Stimulated activated effector memory CD8-positive, alpha-beta T cell treated with anti-CD3 and anti-CD28 coated beads, Interleukin-12 subunit alpha, Interleukin-12 subunit beta, amount 100 ng/mL, for 72 hours (primary cell): ENCODE measurements at regions not wholly inside any gene's neighbourhood (a gene's known extent, or its start where the extent isn't known, plus 50 kb on each side); places are given as distances from the start of the nearest gene placed in this dataset.
"Not testable (repeated sequence)": the region's sequence is repeated elsewhere in the genome, so short reads cannot be mapped to it uniquely, and the experiment has no call there.

ENCODE experiments used
- ATAC-seq: fragments of 150-1000 bp; cut with Tn5 transposase; 2 replicates; pipeline ENCODE4 v1.10.0; 2021
- DNase-seq, 2 donors: peaks; one replicate each; pipeline ENCODE4 v3.0.0; 2021 to 2022; ENCODE audit warnings: low spot score in 2 of 2
- H3K27ac Mint-ChIP-seq: one replicate; pipeline ENCODE4 v1.8.0; 2022; ENCODE audit warnings: mild to moderate bottlenecking, mixed read lengths
- H3K36me3 Mint-ChIP-seq: one replicate; pipeline ENCODE4 v1.8.0; 2022; ENCODE audit warnings: mild to moderate bottlenecking, mixed read lengths
- H3K4me1 Mint-ChIP-seq: one replicate; pipeline ENCODE4 v1.8.0; 2022; ENCODE audit warnings: mixed read lengths
- H3K4me3 Mint-ChIP-seq: one replicate; pipeline ENCODE4 v1.8.0; 2022; ENCODE audit warnings: mild to moderate bottlenecking, mixed read lengths
- H3K9me3 Mint-ChIP-seq: one replicate; pipeline ENCODE4 v1.8.0; 2022; ENCODE audit warnings: mixed read lengths

DNA sequence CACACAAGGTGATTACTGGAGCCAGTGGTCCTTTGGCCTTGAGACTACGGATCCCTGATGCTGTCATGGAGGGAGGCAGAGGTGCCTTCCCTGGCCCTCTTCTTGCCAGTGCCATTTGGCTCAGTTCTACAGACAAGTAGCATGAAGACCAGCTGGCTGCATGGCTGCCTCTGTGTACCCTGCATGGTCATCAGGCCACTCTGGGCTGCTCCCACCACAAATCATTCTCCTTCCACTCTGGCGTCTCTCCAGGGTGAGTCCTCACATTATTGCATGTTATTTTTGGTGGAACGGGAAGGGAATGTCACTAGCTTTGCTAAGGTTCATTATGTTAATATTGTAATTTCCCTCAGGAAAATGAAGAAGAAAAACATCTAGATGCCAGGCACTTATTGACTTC is 229.8 kb downstream of the VAPA start:
- Mint-ChIP-seq H3K36me3 (no peaks in the 10 kb centered on the region), H3K4me1 (no peaks in the 10 kb centered on the region), H3K27ac (no peak overlapping the region), H3K9me3 (no peaks in the 10 kb centered on the region), H3K4me3 (no peak overlapping the region)
- ATAC-seq (no peak), DNase-seq (no peak)

DNA sequence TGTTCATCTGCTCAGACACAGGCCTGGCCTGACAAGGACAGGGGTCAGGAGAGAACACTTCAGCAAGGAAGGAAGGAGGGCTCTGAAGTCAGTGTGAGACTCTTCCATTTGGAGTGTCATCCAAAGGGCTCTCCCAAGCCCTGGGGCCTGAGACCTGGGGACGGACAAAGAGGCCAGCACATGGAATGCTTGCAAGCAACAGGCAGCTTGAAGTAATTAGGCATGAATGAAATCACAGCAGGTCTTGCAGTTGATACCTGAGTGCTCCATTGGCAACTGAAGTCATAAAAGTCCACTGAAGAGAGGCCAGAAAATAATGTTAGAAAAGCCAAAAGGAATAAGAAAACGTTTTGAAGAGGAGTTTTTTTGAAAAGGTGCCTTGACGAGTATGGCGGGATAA is 231.7 kb downstream of the VAPA start:
- H3K9me3 Mint-ChIP-seq, result peaks cover 9% of the 10 kb centered on the region
- no peak for DNase-seq
- no peak overlapping the region for H3K4me3 Mint-ChIP-seq
- no peak overlapping the region for H3K27ac Mint-ChIP-seq
- no peaks in the 10 kb centered on the region for H3K36me3 Mint-ChIP-seq
- no peaks in the 10 kb centered on the region for H3K4me1 Mint-ChIP-seq
- ATAC-seq, result no peak

DNA sequence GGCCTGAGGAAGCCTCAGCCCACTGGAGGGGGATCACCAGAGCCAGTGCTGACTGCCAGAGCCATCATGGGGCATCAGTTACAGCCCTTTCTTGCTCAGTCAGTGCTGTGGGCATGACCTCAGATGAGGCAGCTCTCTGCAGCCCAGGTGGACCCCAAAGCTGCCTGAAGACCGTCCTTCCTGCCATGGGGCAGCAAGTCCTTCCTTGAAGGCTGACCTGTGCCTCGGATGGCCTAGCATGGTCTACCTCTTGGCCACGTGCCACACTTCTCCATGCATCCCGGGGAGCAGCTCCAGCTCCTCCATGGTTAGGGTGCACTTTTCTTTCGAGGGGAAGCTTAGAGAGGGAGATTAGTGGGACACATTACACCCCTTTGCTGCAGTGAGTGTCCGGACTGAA is 233.4 kb downstream of the VAPA start:
- Mint-ChIP-seq H3K36me3 (no peaks in the 10 kb centered on the region), H3K9me3 (peaks cover 9% of the 10 kb centered on the region), H3K4me3 (no peak overlapping the region), H3K4me1 (no peaks in the 10 kb centered on the region), H3K27ac (no peak overlapping the region)
- DNase-seq, result no peak
- ATAC-seq, result no peak

DNA sequence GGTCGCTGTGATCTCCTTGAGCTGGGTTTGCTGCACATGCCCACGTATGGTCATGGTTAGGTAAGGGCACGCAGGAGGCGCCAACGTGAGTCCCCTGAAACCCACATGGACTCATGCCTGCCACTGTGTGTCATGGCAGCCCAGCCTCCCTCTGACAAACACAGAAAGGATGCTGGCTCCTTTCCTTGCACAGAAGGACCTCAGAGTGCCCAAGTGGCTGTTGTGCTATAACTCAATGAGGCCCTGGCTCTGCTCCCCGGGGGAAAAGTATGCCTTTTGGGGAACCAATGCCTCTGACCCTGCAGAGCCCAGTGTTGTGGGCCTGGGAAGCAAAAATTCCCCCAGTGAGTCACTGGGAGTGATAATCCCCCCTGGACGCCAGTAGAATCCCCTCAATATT is 233.9 kb downstream of the VAPA start:
- Mint-ChIP-seq H3K9me3 (peaks cover 9% of the 10 kb centered on the region), H3K36me3 (no peaks in the 10 kb centered on the region), H3K27ac (no peak overlapping the region), H3K4me1 (no peaks in the 10 kb centered on the region), H3K4me3 (no peak overlapping the region)
- DNase-seq, result no peak
- no peak for ATAC-seq

DNA sequence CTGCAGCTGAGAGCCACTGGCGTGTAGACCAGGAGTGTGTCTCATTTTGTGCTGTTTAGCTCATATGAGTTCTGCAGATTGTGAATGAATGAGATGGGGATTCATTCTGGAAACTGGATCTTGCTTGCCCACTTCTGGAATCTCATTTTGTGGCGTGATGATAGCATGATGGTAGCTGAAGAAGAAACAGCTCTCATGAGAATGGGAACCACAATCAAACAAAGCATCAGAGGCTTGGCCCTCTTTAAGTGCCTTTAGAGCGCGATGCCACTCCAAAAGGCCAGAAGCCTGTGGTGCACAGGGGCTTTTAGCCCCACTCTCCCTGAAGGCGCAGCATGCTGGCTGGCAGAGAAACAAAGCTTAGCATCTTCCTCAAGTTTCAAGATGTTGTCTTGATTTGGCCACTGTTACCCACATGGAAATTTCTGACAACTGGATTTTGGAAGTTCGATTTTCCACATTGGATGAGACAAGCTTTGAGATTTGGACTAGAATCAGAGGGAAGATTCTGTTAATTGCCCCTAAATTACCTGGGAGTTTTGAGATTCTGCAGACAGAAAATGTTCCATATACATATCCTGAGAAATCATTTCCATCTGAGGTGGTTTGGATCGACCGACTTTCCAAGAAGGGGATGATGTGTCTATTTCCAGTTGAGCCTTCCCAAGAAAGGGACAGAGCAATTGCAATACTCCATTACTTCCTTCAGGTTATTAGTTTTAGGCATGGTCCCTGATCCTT is 234.5 kb downstream of the VAPA start:
- no peak for ATAC-seq
- Mint-ChIP-seq H3K4me1 (no peaks in the 10 kb centered on the region), H3K36me3 (no peaks in the 10 kb centered on the region), H3K9me3 (peaks cover 9% of the 10 kb centered on the region), H3K27ac (no peak overlapping the region), H3K4me3 (no peak overlapping the region)
- DNase-seq, result no peak

DNA sequence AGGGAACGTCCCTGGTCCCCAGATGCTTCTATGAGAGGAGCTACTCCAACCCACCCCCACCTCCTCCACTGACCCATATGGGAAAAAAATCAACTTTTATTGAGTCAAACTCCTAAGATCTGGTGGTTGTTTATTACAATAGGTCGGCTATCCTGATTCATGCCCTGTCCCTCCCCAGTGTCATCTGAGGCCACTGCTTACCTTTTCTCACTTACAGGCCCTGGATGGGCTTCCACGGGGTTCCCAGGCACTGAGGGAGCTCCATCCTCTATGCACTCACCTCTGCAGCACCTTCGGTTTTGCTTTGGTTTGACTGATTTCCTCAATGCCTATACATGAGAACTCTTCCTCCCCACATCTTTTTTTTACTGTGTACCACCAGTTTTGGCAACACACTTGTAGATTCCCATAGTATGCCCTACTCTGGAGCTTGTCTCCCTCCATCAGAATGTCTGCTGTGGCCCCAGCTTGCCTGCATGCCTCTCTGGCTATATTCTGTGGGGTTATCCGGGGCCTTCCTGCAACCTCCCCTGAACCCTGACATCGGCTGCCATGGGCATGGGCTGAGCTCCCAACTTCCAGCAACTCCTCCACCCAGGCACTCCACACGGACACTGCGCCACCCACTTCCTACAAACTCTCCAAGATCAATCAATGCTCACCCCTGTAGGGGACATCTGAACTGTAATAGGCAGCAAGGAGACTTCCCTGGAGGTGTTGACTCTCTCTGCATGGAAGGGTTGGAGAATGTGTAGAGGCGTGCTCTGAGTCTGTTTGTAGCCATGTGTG is 236.1 kb downstream of the VAPA start:
- H3K36me3 Mint-ChIP-seq, result no peaks in the 10 kb centered on the region
- H3K27ac Mint-ChIP-seq, result no peak overlapping the region
- ATAC-seq (no peak), DNase-seq (no peak)
- H3K9me3 Mint-ChIP-seq, result peaks cover 9% of the 10 kb centered on the region
- no peak overlapping the region for H3K4me3 Mint-ChIP-seq
- H3K4me1 Mint-ChIP-seq, result no peaks in the 10 kb centered on the region

DNA sequence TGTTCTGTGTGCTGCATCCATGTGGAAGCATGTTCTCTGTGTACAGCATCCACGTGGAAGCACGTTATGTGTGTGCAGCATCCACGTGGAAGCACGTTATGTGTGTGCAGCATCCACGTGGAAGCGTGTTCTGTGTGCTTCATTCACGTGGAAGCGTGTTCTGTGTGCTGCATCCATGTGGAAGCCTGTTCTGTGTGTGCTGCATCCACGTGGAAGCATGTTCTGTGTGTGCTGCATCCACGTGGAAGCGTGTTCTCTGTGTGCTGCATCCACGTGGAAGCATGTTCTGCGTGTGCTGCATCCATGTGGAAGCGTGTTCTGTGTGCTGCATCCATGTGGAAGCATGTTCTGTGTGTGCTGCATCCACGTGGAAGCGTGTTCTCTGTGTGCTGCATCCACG is 236.8 kb downstream of the VAPA start:
- DNase-seq, H3K4me3 Mint-ChIP-seq, H3K36me3 Mint-ChIP-seq, H3K4me1 Mint-ChIP-seq, ATAC-seq, H3K9me3 Mint-ChIP-seq, H3K27ac Mint-ChIP-seq: not testable (repeated sequence)

DNA sequence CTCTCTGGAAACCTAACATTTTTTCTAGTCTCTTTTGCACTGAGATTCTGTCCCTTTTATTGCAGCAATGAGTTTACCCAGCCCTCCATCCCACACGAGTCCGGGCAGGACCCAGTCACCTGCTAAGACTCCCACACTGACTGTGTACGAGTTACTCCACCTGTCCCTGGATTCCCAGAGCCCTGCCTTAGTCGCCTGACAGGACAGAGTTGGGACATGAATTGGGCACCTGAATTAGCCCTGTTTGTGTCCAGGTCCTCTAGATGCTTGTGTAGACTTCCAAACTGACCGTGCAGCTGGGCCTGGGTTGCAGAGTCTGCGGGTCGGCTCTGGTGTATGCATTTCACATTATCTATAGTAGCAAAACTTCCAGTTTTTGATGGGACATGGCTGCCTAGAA is 238.7 kb downstream of the VAPA start:
- H3K9me3 Mint-ChIP-seq, result peaks cover 9% of the 10 kb centered on the region
- no peaks in the 10 kb centered on the region for H3K4me1 Mint-ChIP-seq
- no peak overlapping the region for H3K27ac Mint-ChIP-seq
- DNase-seq (no peak), ATAC-seq (no peak)
- no peaks in the 10 kb centered on the region for H3K36me3 Mint-ChIP-seq
- no peak overlapping the region for H3K4me3 Mint-ChIP-seq

DNA sequence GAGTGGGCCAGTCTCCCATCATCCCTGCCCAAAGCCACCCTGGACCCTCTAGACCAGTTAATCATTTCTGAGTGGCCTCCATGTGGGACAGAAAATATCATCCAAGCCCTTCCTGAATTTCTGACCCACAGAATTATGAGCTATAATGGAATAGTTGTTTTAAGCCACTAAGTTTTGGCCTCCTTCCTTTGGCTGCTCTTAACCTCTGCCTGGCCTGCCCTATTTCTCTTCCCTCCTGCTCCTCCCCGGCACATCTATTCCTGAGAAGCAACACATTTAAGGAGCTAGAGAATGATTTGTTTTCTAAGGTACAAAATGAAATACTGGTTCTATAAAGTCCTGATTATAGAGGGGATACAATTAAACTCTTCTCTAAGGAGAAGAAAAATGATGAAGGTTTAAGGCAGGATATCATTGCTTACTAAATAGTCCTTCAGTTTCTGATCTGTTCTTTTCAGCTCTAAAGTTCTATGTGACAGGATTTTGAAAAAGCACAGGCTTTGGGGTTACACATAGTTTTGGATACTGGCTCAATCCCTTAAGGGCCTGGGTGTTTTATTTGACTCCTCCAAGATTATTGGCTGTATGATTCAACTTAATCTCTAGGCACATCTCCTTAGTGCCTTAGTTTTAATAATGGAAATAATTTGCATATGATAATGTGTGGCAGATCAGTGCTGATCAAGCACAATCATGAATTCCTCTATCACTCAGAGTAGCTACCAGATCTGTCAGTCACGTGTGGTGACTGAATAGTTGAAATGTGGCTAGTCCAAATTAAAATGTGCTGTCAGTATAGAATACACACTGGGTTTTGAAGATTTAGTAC is 240.3 kb downstream of the VAPA start:
- H3K9me3 Mint-ChIP-seq, result peaks cover 8% of the 10 kb centered on the region
- no peak overlapping the region for H3K4me3 Mint-ChIP-seq
- ATAC-seq (no peak), DNase-seq (no peak)
- H3K27ac Mint-ChIP-seq, result no peak overlapping the region
- no peaks in the 10 kb centered on the region for H3K36me3 Mint-ChIP-seq
- no peaks in the 10 kb centered on the region for H3K4me1 Mint-ChIP-seq

DNA sequence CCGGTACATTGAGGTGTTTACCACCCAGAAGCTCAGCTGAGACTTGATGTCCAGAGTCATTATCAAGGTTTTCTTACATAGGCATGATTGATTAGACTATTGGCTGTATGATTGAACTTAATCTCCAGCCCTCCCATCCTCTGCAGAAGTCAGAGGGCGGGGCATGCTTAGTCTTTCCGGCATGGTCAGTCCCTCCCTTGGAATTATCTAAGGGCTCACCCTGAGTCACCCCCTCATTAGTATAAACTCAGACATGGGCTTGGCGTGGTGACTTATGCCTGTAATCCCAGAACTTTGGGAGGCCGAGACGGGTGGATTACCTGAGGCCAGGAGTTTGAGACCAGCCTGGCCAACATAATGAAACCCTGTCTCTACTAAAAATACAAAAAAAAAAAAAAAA is 243.9 kb downstream of the VAPA start:
- Mint-ChIP-seq H3K4me3 (no peak overlapping the region), H3K27ac (no peak overlapping the region), H3K36me3 (no peaks in the 10 kb centered on the region), H3K9me3 (no peaks in the 10 kb centered on the region), H3K4me1 (no peaks in the 10 kb centered on the region)
- no peak for DNase-seq
- ATAC-seq, result no peak

DNA sequence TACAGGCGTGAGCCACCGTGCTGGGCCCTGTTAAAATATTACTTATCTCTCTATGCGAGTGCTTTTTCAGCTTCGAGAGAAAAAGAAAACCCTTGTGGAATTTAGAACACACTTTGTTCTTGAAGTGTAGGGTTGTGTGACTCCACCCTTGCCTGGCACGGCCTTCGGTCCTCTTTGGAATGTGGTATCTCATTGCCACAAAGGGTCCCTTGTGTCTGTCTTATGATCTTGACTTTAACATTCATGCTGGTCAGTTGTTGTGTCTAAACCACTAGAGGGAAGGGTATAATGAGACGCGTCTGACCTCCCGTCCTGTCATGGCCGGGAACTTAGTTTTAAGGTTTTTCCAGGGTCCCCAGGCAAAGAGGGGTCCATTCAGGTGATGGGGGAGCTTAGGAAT is 246.4 kb downstream of the VAPA start:
- Mint-ChIP-seq H3K4me3 (no peak overlapping the region), H3K4me1 (no peaks in the 10 kb centered on the region), H3K9me3 (no peaks in the 10 kb centered on the region), H3K36me3 (no peaks in the 10 kb centered on the region), H3K27ac (no peak overlapping the region)
- ATAC-seq (no peak), DNase-seq (no peak)

DNA sequence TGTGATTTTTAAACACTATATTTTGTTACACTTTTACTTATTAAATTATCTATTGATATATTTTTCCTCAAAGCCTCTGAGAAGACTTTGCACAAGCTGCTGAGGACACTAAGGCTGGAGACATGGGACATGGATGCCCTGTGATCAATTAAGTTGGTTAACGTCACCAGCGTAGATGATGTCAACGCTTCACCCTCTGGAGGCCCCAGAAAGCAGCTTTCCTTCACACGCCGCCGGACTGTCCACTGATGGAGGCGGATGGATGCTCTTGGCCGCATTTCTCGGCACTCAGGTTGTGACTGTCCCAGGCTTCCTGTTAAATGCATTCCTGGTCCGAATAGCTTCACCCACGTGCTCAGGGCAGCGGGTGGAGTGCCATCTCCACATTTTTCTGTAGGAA is 247.5 kb downstream of the VAPA start:
- no peaks in the 10 kb centered on the region for H3K9me3 Mint-ChIP-seq
- H3K4me1 Mint-ChIP-seq, result no peaks in the 10 kb centered on the region
- no peak overlapping the region for H3K4me3 Mint-ChIP-seq
- no peak overlapping the region for H3K27ac Mint-ChIP-seq
- H3K36me3 Mint-ChIP-seq, result no peaks in the 10 kb centered on the region
- DNase-seq, result no peak
- ATAC-seq, result no peak

DNA sequence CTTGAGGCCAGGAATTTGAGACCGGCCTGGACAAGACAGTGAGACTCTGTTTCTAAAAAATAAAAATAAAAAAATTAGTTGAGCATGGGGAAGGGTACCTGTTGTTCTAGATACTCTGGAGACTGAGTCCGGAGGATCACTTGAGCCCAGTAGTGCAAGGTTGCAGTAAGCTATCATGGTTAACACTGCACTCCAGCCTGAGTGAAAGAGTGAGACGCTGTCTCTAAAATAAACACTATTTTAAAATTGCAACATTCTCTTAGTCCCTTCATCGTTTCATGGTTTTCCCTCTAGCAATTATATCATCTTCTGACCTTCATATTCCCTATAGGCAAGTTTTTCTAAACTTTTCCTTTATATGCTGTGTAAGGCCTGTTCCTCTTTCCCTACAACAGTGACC is 248.5 kb downstream of the VAPA start:
- Mint-ChIP-seq H3K4me3 (no peak overlapping the region), H3K36me3 (no peaks in the 10 kb centered on the region), H3K9me3 (no peaks in the 10 kb centered on the region), H3K27ac (no peak overlapping the region), H3K4me1 (no peaks in the 10 kb centered on the region)
- DNase-seq (no peak), ATAC-seq (no peak)

DNA sequence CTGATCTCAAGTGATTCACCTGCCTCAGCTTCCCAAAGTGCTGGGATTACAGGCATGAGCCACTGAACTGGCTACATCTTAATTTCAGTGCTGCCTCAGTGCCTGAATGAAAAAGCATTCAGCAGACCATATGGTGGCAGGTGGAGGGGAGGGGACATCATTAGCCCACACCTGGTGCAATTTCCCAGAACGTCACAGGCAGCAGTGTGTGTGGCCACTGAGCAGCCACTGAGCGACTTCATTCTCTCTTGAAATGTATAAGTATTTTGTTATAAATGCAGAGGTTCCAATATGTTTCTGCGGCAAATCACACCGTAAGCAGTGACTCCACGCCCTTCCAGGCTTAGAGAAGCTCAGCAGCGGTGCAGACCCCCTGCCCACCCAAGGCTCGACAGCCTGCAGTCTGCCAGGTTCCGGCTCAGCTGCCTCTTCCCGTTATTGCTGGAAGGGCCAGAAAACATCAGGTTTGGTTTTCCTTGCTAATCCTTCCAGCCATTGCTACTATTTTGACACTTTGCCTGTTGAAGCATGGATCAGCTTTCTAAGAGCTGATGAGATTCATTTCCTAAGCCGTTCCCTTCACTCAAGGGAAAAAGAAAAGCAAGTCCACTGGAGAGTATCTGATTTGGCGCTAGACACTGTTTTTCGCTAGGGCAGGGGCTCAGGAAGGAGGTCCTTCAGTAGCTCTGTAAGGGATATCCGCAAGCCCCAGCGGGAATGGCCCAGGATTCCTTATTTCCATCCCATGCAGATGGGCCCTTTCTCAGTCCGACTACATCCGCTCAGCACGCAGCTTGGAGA is 250.7 kb downstream of the VAPA start:
- Mint-ChIP-seq H3K4me3 (no peak overlapping the region), H3K36me3 (no peaks in the 10 kb centered on the region), H3K4me1 (no peaks in the 10 kb centered on the region), H3K9me3 (no peaks in the 10 kb centered on the region), H3K27ac (no peak overlapping the region)
- ATAC-seq, result no peak
- DNase-seq, result no peak

DNA sequence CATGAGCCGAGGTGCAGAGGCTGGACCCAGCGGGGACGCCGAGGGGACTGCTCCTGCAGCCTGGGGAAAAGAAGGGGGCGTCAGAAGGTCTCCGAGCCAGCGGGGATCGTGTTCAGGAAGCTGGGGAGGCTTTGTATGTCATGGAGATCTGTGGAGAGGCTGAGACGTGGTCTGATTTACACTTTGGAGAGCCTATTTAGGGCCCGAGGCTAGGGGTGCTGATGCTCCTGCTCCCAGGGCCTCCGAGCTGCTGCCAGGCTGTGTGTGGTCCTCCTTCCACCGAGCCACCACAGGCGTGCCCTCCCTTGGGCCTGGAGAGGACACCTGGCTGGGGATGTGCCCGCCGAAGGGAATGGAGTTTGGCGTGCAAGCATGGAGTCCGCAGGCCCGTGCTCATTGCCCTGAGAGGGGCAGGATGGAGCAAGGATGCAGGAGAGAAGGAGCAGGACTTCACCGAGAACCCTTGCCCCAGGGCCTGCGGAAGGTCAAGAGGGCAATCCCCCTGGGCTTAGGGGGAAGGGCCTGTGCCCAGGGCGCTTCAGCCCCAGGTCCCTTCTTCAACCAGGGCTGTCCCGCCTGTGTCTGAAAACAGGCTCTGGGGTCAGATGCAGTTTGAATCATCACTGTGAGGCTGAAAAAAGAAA is 252.5 kb downstream of the VAPA start:
- H3K36me3 Mint-ChIP-seq, result no peaks in the 10 kb centered on the region
- ATAC-seq (no peak), DNase-seq (no peak)
- H3K4me1 Mint-ChIP-seq, result no peaks in the 10 kb centered on the region
- H3K9me3 Mint-ChIP-seq, result no peaks in the 10 kb centered on the region
- no peak overlapping the region for H3K27ac Mint-ChIP-seq
- H3K4me3 Mint-ChIP-seq, result no peak overlapping the region
